DMS79 (cell line): ENCODE measurements at regions not wholly inside any gene's neighbourhood (a gene's known extent, or its start where the extent isn't known, plus 50 kb on each side); places are given as distances from the start of the nearest gene placed in this dataset.

Source experiments
- DNase-seq: peaks from one replicate; lab custom pipeline; 2025; lab: John Stamatoyannopoulos, UW

- no peak for DNase-seq
Observed at GRCh38 chr7:155181768-155182167, 111.6 kb downstream of the HTR5A start.

GRCh38 chr7:155182406-155182970 lies 112.4 kb downstream of the HTR5A start:
- no peak for DNase-seq

GRCh38 chr7:155183655-155184054 lies 113.5 kb downstream of the HTR5A start:
- no peak for DNase-seq

- DNase-seq = no peak
Observed at GRCh38 chr7:155184923-155185322, 112.8 kb upstream of the INSIG1 start.

GRCh38 chr7:155187061-155187785 lies 110.5 kb upstream of the INSIG1 start:
- DNase-seq = no peak

- no peak for DNase-seq
Observed at GRCh38 chr7:155188357-155188756, 109.3 kb upstream of the INSIG1 start.

- DNase-seq = no peak
Observed at GRCh38 chr7:155188821-155189581, 108.7 kb upstream of the INSIG1 start.

GRCh38 chr7:155189590-155189989 lies 108.1 kb upstream of the INSIG1 start:
- no peak for DNase-seq

- no peak for DNase-seq
Observed at GRCh38 chr7:155190688-155191087, 107.0 kb upstream of the INSIG1 start.

GRCh38 chr7:155191137-155191536 lies 106.5 kb upstream of the INSIG1 start:
- DNase-seq = no peak

GRCh38 chr7:155191901-155192478 lies 105.7 kb upstream of the INSIG1 start:
- no peak for DNase-seq

GRCh38 chr7:155192961-155193640 lies 104.6 kb upstream of the INSIG1 start:
- no peak for DNase-seq

- DNase-seq = no peak
Observed at GRCh38 chr7:155193716-155194115, 104.0 kb upstream of the INSIG1 start.

- no peak for DNase-seq
Observed at GRCh38 chr7:155194382-155195140, 103.1 kb upstream of the INSIG1 start.

- no peak for DNase-seq
Observed at GRCh38 chr7:155195939-155196523, 101.6 kb upstream of the INSIG1 start.

- no peak for DNase-seq
Observed at GRCh38 chr7:155198196-155198892, 99.3 kb upstream of the INSIG1 start.

GRCh38 chr7:155198901-155199845 lies 98.5 kb upstream of the INSIG1 start:
- DNase-seq = no peak

- no peak for DNase-seq
Observed at GRCh38 chr7:155201325-155202087, 96.2 kb upstream of the INSIG1 start.
